Heart left ventricle (tissue), 16 donors: ENCODE measurements at regions not wholly inside any gene's neighbourhood (a gene's known extent, or its start where the extent isn't known, plus 50 kb on each side); places are given as distances from the start of the nearest gene placed in this dataset.

ENCODE experiments used
- ATAC-seq, 4 donors: fragments of 200-7000 bp; cut with Tn5 transposase; one replicate each; pipeline ENCODE4 v1.9.1; 2020 to 2022; ENCODE audit warnings: moderate library complexity in 4 of 4, mild to moderate bottlenecking in 3 of 4, moderate number of reproducible peaks in 1 of 4
- DNase-seq, 5 donors: peaks; one replicate each; pipeline ENCODE4 v3.0.0-alpha.2; 2020
- H3K27ac ChIP-seq, 12 donors: fragments of 200-600 bp; sonication (generic) in 4 of 12; one replicate each; pipeline versions ENCODE4 v1.5.0 to v1.8.0; 2016 to 2022; ENCODE audit warnings: mild to moderate bottlenecking in 2 of 12
- H3K27me3 ChIP-seq, 9 donors: fragments of 200-600 bp; sonication (generic) in 2 of 9; one replicate each; pipeline versions ENCODE4 v1.5.1 to v1.8.0; 2016 to 2022; ENCODE audit warnings: mild to moderate bottlenecking in 3 of 9
- H3K36me3 ChIP-seq, 9 donors: fragments of 200-600 bp; sonication (generic) in 2 of 9; one replicate each; pipeline versions ENCODE4 v1.5.0 to v1.8.0; 2018 to 2022; ENCODE audit warnings: mild to moderate bottlenecking in 2 of 9
- H3K4me1 ChIP-seq, 12 donors: fragments of 200-600 bp; sonication (generic) in 4 of 12; one replicate each; pipeline versions ENCODE4 v1.5.0 to v1.8.0; 2016 to 2022; ENCODE audit warnings: mild to moderate bottlenecking in 3 of 12
- H3K4me3 ChIP-seq, 12 donors: fragments of 200-600 bp; sonication (generic) in 4 of 12; one replicate each; pipeline versions ENCODE4 v1.5.0 to v1.8.0; 2017 to 2022; ENCODE audit warnings: mild to moderate bottlenecking in 9 of 12, moderate library complexity in 4 of 12
- H3K9me3 ChIP-seq, 12 donors: fragments of 200-600 bp; sonication (generic) in 4 of 12; one replicate each; pipeline versions ENCODE4 v1.5.0 to v1.8.0; 2016 to 2022; ENCODE audit warnings: mild to moderate bottlenecking in 1 of 12
- POLR2A ChIP-seq, 2 donors: fragments of 450-650 bp; IDR thresholded peaks; one replicate each; pipeline ENCODE4 v1.6.1; 2017; ENCODE audit warnings: antibody characterized with exemption in 2 of 2, mild to moderate bottlenecking in 2 of 2, moderate library complexity in 2 of 2
- whole genome bisulfite sequencing, 4 donors: extraction: QIAGEN DNeasy Blood & Tissue Kit in 2 of 4; methylation state at CpG; one replicate each; pipeline versions ENCODE4 v1.1.5 to v1.1.7; 2013 to 2018; 5-methylcytosine and 5-hydroxymethylcytosine counted together
- intact Hi-C, 10 donors: fragments of 100-400 bp; cut with DNase I; formaldehyde crosslinking; loops; one replicate each; pipeline versions ENCODE4 v1.11.1 to v1.14.2; 2022
- TF ChIP-seq, protein P1 (sequence below), 12 donors: fragments of 200-600 bp; sonication (generic) in 4 of 12; IDR thresholded peaks; one replicate each; pipeline versions ENCODE4 v1.5.0 to v1.8.0; 2018 to 2022; ENCODE audit warnings: antibody characterized with exemption in 12 of 12, mild to moderate bottlenecking in 5 of 12
- donor health status: ischemic (EF 13 %, LVEDD 7.1; RV severe dilation, severe dysfunction).
- donor health status: healthy with polysubstance abuse.
- donor health status: DM: no; HTN: yes; CAD: no.
- donor health status: DM: no; HTN: no; CAD: no.
- donor health status: ischemic (EF 25% LVEDD 6.9; RV normal size, moderate dysfunction).
- donor health status: ischemic (EF 25% LVEDD 5.7; RV mildly dilated, moderate dysfunction).
- donor health status: healthy.
- donor health status: DM: yes; HTN: yes; CAD: no.
- donor health status: ischemic (EF 35%, LVEDD 5.7; RV mildly dilated, moderate dysfunction).
- donor health status: nonischemic (EF 11% LVEDD 7.7; RV severe dilation, severe dysfunction).
- donor health status: DM: yes; HTN: yes; CAD: no.
- donor health status: PGD.
- donor health status: ischemic (EF 29% LVEDD 5.4; RV normal size, mild dysfunction).
- donor health status: nonischemic (EF 23%, LVEDD 6.1; RV moderate dilation, normal function).

DNA sequence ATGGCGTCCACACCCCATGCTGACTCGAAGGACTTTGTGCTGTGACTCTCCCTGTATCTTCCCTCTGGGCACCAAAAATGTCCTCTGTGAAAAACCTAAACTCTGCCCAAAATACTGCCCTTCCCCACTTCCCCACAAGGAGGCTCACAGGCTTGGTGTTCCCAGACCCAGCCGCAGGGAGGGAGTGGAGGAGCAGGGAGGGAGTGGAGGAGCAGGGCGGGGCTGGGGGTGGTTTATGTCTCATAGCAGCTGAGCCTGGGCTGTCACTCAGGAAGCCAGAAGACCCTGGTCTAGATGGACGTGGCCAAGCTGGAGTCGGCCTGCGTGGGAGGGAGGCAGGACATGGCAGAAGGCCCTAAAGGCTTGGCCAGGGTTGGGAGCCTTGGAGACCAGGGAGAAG, 461.7 kb downstream of the PTPRU start:
- TF ChIP-seq, protein P1, sequence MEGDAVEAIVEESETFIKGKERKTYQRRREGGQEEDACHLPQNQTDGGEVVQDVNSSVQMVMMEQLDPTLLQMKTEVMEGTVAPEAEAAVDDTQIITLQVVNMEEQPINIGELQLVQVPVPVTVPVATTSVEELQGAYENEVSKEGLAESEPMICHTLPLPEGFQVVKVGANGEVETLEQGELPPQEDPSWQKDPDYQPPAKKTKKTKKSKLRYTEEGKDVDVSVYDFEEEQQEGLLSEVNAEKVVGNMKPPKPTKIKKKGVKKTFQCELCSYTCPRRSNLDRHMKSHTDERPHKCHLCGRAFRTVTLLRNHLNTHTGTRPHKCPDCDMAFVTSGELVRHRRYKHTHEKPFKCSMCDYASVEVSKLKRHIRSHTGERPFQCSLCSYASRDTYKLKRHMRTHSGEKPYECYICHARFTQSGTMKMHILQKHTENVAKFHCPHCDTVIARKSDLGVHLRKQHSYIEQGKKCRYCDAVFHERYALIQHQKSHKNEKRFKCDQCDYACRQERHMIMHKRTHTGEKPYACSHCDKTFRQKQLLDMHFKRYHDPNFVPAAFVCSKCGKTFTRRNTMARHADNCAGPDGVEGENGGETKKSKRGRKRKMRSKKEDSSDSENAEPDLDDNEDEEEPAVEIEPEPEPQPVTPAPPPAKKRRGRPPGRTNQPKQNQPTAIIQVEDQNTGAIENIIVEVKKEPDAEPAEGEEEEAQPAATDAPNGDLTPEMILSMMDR (IDR thresholded peaks at IDR 0.05): peak in 5 of 12 donors; percentile 11 to 27 (median 20)
- TF ChIP-seq POLR2A (IDR thresholded peaks at IDR 0.05): no peak
- DNase-seq (no peak), ATAC-seq (peak in 1 of 4 donors; percentile 25)
- Histone ChIP-seq H3K9me3 (peaks cover 0 to 11% (median 0%) of the 10 kb centered on the region in 12 donors), H3K4me3 (no peak overlapping the region), H3K36me3 (no peaks in the 10 kb centered on the region), H3K27me3 (peaks cover 0 to 27% (median 7%) of the 10 kb centered on the region in 9 donors), H3K4me1 (no peaks in the 10 kb centered on the region), H3K27ac (no peak overlapping the region)
- intact Hi-C loops: loop anchor here in 1 of 10 donors (10.0 kb wide), 1 partner anchor 443 kb away; no protein-coding TSS in a partner anchor
- WGBS, 4 donors: 32 to 48% (median 42%) methylated on average over 4 to 7 of the region's 7 CpGs

DNA sequence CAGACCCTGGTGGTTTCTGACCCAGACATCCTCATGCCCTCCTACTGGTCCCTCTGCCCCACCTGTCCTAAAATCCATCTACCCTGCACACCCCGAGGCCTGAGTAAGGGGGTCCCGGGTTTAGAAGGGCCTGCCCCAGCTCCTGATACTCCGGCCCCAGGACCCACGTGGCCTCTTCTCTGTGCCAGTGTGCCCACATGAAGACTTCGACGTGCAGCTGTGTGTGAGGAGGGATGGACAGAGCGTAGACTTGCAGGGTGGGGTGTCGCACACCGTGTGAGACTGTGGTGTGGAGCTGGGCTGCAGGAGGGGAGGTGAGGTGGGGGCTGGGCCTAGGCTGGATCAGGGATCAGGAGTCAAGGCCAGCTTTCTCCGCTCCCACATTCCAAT, 461.1 kb downstream of the PTPRU start:
- peaks cover 0 to 27% (median 7%) of the 10 kb centered on the region in 9 donors for H3K27me3 ChIP-seq
- no peak overlapping the region for H3K27ac ChIP-seq
- no peaks in the 10 kb centered on the region for H3K4me1 ChIP-seq
- 81 to 89% (median 86%) methylated on average over 10 of the region's 10 CpGs for WGBS, 4 donors
- DNase-seq (no peak), ATAC-seq (no peak)
- intact Hi-C loops: loop anchor here in 1 of 10 donors (10.0 kb wide), 1 partner anchor 443 kb away; no protein-coding TSS in a partner anchor
- peaks cover 0 to 15% (median 0%) of the 10 kb centered on the region in 12 donors for H3K9me3 ChIP-seq
- no peak for TF ChIP-seq POLR2A (IDR thresholded peaks at IDR 0.05)
- TF ChIP-seq, protein P1 (IDR thresholded peaks at IDR 0.05): no peak
- H3K4me3 ChIP-seq: no peak overlapping the region
- H3K36me3 ChIP-seq: no peaks in the 10 kb centered on the region

DNA sequence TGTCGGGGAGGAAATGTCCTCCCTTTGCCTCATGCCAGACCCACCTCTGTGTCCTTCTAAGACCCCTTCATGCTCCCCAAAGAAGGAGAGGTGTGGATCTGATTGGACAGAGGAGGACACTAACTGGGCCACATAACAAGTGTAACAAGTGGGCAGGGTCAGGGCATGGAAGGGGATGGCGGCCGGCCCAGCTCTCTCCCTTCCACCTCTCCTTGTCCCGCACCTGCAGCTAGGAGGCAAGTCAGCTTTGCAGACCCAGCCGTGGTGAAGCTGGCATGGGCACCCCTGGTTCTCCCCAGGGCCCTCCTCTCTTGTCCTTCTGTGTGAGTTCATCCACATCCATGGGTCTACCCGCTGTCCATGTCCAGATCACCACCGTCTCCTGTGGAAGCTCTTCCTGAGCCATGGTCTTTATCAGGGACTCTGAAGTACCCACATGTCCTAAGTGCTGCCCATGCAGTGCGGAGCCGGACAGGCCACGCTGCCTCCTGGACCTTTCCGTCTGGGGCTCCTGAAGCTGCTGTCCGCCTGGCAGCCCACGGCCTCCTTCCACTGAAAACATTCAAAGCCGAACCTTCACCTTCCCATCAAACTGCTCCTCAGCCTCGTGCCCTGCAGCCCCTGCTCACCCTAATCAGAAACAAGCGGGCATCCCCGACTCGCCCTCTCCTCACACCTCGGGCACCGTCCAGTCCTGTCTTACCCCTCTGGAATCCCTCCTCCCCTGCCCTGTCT, 460.5 kb downstream of the PTPRU start:
- DNase-seq (no peak), ATAC-seq (no peak)
- intact Hi-C loops: loop anchor here in 1 of 10 donors (10.0 kb wide), 1 partner anchor 442 kb away; no protein-coding TSS in a partner anchor
- no peak overlapping the region for H3K4me3 ChIP-seq
- H3K27ac ChIP-seq: no peak overlapping the region
- no peaks in the 10 kb centered on the region for H3K4me1 ChIP-seq
- 81 to 84% (median 83%) methylated on average over 19 to 20 of the region's 20 CpGs for WGBS, 4 donors
- H3K9me3 ChIP-seq: peaks cover 0 to 15% (median 0%) of the 10 kb centered on the region in 12 donors
- peaks cover 0 to 30% (median 7%) of the 10 kb centered on the region in 9 donors for H3K27me3 ChIP-seq
- TF ChIP-seq POLR2A (IDR thresholded peaks at IDR 0.05): no peak
- TF ChIP-seq, protein P1 (IDR thresholded peaks at IDR 0.05): no peak
- H3K36me3 ChIP-seq: no peaks in the 10 kb centered on the region

DNA sequence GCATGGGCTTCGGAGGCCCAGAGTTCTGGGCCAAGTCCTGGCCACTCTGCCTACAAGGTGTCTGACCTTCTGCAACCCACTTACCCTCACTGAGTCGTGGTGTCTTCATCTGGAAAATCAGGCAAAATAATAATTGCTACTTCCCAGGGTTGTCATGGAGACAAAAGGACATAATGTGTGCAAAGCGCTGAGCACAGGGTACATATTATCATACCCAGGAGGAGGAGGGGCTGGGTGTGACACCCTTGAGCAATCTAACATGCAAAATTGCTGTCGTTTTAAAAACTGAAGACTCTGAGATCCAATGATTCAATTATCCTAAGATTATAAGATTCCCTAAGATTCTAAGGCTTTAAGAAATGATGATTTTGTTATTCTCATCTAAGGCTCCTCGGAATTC, 459.5 kb downstream of the PTPRU start:
- 70 to 79% (median 76%) methylated on average over 4 to 5 of the region's 5 CpGs for WGBS, 4 donors
- intact Hi-C loops: loop anchor here in 1 of 10 donors (10.0 kb wide), 1 partner anchor 441 kb away; no protein-coding TSS in a partner anchor
- H3K4me3 ChIP-seq: no peak overlapping the region
- H3K9me3 ChIP-seq: peaks cover 0 to 15% (median 0%) of the 10 kb centered on the region in 12 donors
- DNase-seq (no peak), ATAC-seq (no peak)
- H3K27me3 ChIP-seq: peaks cover 0 to 34% (median 7%) of the 10 kb centered on the region in 9 donors
- H3K4me1 ChIP-seq: no peaks in the 10 kb centered on the region
- H3K27ac ChIP-seq: no peak overlapping the region
- H3K36me3 ChIP-seq: no peaks in the 10 kb centered on the region
- TF ChIP-seq, protein P1 (IDR thresholded peaks at IDR 0.05): no peak
- TF ChIP-seq POLR2A (IDR thresholded peaks at IDR 0.05): no peak
